Frontal cortex (tissue), 3 donors: ENCODE measurements at regions not wholly inside any gene's neighbourhood (a gene's known extent, or its start where the extent isn't known, plus 50 kb on each side); places are given as distances from the start of the nearest gene placed in this dataset.
A peak's percentile ranks its signal among the peaks of the same experiment; 100 is the strongest.
"Not testable (repeated sequence)": the region's sequence is repeated elsewhere in the genome, so short reads cannot be mapped to it uniquely, and the experiment has no call there.

Experiments used
- DNase-seq, 2 donors: peaks; one replicate each; pipeline ENCODE4 v3.0.0; 2012; ENCODE audit warnings: low spot score in 2 of 2
- FAIRE-seq: peaks from 2 replicates; lab custom pipeline; 2012; peaks lifted over from hg19 to GRCh38; lab: Jason Lieb, UNC
- donor health status: control.
- donor health status: control.
- donor health status: control.

DNA sequence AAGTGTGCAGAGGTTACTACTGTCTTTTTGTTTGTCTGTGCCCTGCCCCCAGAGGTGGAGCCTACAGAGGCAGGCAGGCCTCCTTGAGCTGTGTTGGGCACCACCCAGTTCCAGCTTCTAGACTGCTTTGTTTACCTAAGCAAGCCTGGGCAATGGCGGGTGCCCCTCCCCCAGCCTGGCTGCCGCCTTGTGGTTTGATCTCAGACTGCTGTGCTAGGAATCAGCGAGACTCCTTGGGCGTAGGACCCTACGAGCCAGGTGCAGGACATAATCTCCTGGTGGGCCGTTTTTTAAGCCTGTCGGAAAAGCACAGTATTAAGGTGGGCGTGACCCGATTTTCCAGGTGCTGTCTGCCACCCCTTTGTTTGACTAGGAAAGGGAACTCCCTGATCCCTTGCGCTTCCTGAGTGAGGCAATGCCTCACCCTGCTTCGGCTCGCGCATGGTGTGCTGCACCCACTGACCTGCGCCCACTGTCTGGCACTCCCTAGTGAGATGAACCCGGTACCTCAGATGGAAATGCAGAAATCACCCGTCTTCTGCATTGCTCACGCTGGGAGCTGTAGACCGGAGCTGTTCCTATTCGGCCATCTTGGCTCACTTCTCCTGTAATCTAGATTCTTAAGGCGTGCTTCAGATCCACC lies 365.7 kb downstream of the NEBL start:
- FAIRE-seq, DNase-seq: not testable (repeated sequence)

DNA sequence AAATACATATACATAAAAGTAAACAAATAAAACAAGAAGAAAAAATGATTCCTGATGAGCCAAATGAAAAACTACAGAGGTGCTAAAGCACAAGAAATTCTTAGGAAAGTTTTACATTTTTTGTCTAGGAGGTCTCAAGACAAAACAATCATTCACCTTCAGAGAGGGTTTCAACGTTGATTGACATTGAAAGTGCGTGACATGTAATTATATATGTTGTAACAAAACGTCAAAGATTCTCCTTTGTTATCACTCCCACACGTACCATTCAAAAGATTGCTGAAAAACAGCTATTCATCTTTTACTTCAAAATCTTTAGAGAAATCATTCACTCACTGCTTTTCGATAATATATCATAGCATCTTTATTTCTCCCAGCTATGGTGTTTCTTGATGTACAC lies 375.9 kb downstream of the NEBL start:
- FAIRE-seq (no peak), DNase-seq (no peak)

DNA sequence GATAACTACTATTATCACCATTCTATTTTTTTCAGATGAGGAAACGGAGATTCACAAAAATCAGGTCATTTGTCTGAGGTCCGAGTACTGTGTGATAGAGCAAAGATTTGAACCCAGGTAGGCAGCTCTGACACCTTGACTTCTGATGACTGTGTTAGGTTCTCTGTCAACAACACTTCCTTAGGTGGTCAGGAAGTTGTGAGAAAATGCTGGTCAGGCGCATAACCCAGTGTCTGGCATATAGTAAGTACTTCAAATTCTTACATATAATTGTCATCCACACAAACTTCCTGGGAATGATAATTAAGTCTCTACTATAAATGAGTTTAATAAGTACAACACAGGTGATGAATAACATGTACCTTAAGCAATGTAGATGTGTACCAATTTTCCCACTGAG lies 381.5 kb downstream of the NEBL start:
- FAIRE-seq = no peak
- DNase-seq = no peak

DNA sequence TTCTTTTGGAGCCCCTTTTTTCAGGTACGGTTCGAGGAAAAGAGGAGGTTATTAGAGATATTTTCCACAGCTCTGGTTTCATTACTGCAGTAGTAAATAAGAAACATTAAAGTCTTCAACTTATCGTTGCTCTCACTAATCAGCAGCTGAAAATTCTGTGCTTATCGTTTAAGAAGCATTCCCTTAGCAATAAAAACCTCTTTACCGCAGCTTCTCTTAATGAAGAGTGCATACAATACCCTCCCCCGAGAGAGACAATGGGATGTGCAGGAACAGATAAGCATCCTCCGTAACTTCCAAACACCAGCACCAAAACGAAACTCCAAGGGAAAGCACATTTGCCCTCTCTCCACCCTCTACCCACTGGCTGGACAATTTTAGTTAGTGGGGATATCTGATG lies 384.5 kb downstream of the NEBL start:
- no peak for FAIRE-seq
- no peak for DNase-seq

DNA sequence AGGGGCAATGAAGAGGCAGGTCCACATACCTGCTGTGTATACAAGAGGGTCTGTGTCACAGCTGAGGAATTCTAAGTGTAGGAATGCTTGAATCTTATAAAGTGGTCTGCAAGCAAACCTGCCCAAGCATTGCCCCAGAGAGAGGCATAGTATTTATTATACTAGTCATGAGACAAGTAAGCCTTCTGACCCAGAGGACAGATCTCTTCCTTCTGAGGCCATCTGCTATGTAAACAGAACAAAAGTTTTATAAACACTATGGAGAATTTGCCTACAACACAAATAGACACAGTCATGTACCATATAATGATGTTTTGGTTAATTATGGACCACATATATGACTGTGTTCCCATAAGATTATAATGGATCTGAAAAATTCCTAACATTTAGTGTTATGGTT lies 388.2 kb downstream of the NEBL start:
- FAIRE-seq = no peak
- DNase-seq = no peak

DNA sequence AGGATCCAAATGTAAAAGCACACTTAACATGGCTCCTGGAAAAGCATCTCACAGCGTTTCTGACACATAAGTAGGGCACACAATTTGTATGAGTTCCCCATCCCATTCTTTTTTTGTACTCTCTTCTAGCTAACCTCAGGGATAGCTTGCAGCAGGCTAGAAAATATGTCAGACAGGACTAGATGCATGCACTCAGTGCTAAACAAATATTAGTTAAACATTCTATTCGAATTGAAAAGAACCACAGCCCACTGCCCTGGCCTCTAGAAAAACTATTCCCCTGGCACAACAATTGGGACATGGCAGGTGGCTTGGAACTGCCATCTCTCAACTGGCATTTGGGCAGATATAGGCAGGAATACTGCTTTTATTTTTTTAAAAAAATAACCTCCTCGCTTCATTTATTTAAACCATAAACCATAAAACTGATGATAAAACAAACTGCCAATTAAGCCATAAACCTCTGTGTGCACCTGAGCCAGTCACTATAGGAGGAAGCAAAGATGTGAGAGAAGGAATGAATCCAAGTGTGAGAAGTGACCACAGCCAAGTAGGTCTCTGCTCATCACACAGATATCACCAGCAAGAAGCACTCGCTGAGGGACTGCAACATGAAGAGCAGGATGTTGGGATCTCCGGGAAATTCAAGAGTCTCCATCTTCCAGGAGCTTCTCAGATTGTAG lies 394.1 kb downstream of the NEBL start:
- FAIRE-seq (no peak), DNase-seq (no peak)

DNA sequence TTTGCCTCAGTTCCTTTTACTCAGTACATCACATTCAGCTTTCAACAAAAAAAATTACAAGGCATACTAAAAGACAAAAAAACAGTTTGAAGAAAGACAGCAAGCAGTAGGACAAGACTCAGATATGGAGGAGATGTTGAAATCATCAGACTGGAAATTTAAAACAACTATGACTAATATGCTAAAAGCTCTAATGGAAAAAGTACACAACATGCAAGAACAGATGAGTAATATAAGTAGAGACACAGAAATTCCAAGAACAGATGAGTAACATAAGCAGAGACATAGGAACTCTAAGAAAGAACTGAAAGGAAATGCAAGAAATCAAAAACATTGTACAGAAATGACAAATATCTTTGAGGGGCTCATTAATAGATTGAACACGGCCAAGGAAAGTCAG lies 402.6 kb downstream of the NEBL start:
- no peak for DNase-seq
- FAIRE-seq = no peak

DNA sequence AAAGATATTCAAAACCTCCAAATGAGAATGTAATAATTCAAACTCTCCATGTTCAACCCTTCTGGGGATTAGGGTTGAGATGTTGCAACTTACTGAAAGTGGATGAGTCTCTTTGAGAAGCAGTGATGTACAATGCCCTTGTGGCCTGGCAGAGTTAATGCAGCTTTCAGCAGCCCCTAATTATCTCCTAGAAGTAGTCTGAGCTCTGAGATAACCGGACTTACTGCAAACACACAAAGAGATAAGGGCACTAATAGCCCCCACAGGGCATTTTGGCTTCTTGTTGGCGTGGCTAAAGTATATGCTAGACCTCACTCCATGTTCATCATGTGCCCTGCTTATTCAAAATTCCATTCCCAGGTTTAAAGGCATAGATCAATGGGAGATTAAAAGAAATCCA lies 404.7 kb downstream of the NEBL start:
- FAIRE-seq (no peak), DNase-seq (no peak)

DNA sequence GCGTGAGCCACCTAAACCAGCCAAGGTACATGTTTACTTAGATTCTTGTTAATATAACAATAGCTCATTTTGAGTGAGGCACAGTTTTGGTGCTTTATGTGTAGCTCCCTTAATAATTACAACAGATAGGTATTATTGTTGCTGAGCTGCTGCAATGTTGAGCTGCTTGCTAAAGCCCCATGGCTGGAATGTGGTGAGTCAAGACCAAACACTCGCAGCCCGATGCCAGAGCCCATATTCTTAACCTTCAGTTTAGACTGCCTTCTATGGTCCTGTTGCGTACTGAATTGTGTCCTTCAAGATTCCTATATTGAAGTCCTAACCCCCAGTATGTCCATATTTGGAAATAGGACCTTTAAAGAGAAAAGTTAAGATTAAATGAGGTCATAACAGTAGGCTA lies 407.1 kb downstream of the NEBL start:
- DNase-seq (no peak), FAIRE-seq (no peak)

DNA sequence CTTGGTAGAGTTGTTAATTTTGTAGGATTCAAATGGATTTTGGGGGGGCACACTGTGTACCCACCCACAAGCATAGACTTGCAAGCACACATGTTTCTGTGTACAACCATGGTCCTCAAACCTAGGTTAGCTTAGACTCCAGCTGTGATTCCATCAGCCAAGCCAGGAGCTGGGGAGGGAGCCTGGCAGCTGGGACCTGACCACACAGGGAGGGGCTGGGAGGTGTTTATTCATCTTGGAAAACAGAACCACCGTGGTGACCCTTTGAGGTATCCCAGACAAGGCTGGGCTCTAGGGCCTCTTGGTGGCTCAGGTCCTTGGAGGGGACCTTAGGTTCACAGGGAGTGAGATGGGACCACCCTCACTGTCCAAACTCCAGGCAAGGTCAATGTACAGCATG lies 410.3 kb downstream of the NEBL start:
- FAIRE-seq (no peak), DNase-seq (no peak)

DNA sequence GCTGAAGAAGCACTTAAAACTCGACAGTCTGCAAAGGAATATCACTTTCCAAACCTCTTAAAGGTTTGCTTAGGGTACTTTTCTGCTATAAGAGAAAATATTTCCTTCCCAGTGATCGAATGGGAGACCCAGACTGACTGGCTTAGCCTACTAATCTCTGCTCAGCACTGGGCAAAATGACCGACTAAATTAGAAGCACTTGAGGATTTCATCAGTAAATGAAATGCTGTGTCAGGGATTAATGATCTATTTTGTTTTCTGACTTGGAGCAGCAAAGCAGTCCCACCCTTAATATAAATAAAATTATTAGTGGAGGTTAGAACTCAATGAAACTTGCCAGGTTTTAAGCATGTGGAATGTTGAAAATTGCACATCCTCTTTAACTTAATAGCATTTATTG lies 411.6 kb downstream of the NEBL start:
- no peak for FAIRE-seq
- DNase-seq = no peak

DNA sequence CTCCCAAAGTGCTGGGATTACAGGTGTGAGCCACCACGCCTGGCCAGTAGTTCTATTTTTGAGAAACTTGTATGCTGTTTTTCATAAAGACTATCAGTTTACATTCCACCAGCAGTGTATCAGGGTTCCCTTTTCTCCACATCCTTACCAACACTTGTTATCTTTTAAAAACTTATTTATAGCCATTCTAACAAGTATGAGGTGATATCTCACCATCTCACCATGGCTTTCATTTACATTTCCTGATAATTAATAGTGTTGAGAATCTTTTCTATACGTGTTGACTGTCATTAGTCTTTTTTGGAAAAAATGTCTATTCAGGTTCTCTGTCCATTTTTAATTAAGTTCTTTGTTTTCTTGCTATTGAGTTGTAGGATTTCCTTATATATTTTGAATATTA lies 416.1 kb downstream of the NEBL start:
- FAIRE-seq = no peak
- DNase-seq = no peak

DNA sequence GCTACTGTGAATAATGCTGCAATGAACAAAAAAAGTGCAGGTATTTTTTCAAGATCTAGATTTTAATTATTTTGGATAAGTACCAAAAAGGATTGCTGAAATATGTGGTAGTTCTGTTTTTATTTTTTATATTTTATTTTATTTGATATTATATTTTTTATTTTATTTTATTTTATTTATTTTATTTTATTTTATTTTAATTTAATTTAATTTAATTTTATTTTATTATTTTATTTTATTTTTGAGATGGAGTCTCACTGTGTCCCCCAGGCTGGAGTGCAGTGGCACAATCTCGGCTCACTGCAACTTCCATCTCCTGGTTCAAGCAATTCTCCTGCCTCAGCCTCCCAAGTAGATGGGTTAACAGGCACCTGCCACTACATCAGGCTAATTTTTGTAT lies 416.5 kb downstream of the NEBL start:
- not testable (repeated sequence) for DNase-seq
- FAIRE-seq = peak; percentile 97

DNA sequence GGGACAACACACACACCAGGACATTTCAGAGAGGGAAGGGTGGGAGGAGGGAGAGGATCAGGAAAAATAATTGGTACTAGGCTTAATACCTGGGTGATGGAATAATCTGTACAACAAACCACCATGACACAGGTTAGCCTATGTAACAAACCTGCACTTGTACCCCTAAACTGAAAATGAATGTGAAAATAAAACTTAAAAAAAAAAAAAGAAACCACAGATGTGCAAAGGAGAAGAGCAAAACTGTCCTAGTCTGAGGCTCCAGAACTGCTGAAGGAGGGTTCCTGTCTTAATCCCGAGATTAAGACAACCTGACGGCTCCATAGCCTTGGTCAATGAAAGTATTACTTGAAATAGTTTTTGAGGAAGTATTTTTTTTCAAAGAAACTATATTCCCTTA lies 423.0 kb downstream of the NEBL start:
- FAIRE-seq = no peak
- no peak for DNase-seq

DNA sequence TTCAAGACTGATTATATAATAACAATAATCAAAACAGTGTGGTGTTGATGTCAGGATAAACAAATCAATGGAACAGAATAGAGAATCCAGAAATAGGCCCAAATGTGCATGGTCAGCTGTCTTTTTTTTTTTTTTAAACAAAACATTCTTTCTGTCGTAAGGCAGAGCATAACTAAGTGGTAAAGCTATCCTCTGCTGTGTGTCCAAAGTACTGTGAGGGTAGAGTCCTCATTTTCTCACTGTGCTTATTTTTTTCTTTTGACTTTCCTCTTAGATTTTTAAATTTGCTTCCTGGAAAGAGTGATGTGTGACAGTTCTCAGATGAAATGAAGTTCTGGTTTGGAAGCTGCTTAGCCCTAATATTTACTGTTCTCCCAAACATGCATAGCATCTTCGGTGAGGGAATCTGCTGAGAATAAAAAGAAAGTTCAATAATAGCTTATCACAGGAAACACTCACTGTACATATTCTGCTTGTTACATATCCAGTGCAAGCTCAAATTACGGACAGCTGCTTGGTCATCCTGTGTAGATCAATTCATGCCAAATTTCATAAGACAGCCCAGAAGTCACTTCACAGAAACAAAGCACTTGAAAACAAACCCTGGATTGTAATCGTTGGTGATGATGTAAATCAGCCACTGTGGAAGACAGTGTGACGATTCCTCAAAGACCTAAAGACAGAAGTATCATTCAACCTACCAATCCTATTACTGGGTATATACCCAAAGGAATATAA lies 423.9 kb downstream of the NEBL start:
- DNase-seq = no peak
- no peak for FAIRE-seq

DNA sequence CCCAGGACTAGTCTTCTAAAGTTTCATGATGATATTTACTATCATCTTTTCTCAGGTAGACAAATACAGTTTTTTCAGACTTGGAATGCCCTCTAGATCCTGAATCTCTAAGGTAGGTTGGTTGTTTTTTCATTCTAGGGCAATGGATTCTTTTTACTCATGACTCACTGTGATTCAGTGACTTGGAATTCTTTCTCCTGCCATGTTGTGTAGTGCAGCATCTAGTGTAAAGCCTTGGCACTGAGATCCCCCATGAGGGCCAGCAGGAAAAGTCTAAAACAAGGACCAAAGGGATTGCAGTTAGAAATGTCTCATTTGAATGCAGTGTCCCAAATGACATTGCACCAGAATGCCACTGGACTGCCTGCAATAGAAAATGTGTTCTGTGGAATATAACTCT lies 430.4 kb downstream of the NEBL start:
- DNase-seq (no peak), FAIRE-seq (no peak)

DNA sequence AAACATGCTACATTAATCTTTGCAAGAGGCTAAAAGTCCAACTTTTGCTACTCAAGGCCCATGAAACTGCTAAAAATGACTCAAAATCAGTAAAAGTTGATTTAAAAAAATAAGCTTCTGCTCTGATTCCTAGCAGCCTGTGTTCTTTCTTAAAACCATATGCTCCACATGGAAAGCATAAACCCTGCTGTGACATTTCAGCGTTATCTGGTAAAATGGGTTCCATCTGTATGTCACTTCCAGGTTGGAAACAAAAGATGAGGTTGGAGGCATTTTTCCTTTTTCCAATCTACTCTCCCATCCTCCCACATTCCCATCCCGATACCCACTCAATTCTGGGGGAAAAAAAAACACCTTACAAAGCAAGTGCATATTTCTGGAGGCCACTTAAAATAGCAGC lies 439.5 kb downstream of the NEBL start:
- DNase-seq (no peak), FAIRE-seq (no peak)

DNA sequence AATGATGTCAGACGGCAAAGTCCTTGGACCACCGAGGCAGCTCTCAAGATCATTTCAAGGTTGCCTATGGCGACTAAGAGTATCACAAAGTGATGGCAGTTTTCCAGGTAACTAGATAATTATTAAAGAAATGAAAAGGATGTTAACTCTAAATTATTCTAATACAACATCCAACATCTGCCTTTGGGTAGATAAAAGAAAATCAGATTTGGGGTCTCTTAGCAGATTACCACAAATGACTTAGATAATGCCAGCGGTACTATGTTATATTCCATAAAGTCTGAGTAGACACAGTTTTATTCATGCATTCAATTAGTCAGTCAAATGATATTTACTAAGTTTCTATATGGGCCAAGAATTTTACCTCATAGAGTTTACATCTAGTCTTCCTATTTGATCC lies 441.3 kb downstream of the NEBL start:
- DNase-seq (no peak), FAIRE-seq (no peak)

DNA sequence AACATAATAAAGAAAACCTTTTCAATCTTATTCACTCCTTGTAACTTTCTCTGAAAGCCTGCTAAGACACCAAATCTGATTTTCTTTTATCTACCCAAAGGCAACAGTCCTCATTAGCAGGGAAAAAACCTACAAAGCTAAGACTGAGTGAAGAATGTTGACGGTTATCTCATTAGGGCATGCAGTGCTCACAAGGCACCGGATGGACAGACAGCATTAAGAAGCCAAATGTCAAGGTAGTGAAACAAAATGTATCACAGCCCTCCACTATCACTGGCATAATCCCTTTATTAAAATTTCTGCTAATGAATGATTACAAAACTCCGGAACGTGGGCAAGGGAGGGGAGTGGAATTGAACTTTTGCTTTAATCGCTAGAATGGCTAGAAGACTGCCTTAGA lies 442.8 kb downstream of the NEBL start:
- no peak for FAIRE-seq
- DNase-seq = no peak

DNA sequence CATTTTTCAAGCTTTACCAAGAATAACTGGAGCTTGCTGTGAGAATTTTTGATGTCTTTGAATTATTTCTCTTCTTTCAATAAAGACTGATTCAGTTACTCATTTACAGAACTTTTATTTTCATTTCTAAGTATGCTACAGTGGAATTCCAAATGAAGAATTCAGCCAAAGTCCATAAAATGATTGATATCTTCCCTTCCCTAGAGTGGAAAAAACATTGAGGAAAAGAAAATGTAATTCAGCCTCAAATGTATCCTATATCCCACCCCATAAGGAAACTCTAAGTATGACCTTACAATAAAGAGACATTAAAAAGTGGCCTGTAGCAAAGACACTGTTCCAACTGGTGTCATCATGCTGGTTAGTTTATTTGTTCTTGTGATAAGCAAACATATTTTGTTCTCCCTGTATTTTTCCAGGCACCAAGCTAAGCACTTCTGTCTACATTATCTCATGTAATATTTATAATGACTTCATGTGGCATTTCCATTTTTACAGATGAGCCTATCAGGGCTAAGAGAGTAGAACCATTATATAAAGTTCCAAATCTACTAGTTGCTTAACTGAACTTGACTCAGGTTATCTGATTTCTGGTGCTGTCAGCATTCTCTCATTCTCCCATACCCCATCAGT lies 450.4 kb downstream of the NEBL start:
- no peak for FAIRE-seq
- no peak for DNase-seq

DNA sequence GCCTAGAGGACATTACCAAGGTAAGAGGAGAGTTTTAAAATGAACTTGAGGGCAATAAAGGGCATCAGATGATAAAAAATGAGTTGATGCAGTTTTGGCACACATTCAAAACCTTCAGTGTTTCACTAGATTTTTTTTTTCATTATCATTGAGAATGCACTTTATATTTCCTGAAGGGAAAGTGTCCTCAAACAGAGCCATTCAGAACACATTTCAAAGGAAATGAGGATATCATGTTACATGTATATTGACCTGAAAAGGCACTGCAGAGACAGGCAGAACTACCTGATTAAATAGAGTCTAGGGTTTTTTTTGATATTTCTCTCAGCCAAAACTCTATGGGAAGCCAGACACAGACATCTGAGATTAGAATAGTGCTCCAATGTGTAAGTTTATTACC lies 454.0 kb downstream of the NEBL start:
- no peak for DNase-seq
- FAIRE-seq = no peak
